ENCODE measurements at regions not wholly inside any gene's neighbourhood (a gene's known extent, or its start where the extent isn't known, plus 50 kb on each side); places are given as distances from the start of the nearest gene placed in this dataset.

DNA sequence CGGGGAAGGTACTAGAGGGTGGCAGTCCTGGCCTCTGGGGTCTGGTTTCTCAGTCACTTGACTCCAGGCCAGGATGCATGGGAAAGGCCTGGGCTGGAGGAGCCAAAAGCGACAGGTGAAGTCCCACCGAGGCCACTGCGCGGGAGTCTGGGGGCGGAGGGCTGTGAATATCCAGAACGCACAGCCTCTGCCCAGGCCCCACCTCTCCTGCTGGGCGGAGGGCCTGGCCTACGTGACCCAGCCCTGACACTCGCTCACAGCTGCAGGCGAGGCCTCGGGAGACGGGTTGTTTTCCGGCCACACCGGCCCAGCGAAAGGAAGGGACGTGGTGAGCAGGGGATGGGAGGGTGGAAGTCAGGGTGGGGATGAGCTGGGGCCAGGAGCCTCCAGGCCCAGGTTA, 91.2 kb downstream of the RFLNA start:
- TF ChIP-seq, protein P1, sequence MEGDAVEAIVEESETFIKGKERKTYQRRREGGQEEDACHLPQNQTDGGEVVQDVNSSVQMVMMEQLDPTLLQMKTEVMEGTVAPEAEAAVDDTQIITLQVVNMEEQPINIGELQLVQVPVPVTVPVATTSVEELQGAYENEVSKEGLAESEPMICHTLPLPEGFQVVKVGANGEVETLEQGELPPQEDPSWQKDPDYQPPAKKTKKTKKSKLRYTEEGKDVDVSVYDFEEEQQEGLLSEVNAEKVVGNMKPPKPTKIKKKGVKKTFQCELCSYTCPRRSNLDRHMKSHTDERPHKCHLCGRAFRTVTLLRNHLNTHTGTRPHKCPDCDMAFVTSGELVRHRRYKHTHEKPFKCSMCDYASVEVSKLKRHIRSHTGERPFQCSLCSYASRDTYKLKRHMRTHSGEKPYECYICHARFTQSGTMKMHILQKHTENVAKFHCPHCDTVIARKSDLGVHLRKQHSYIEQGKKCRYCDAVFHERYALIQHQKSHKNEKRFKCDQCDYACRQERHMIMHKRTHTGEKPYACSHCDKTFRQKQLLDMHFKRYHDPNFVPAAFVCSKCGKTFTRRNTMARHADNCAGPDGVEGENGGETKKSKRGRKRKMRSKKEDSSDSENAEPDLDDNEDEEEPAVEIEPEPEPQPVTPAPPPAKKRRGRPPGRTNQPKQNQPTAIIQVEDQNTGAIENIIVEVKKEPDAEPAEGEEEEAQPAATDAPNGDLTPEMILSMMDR (conservative IDR thresholded peaks at IDR 0.05; ENCODE audit: low read length): no peak
- TF ChIP-seq EZH2phosphoT487 (IDR thresholded peaks at IDR 0.05; ENCODE audit: borderline replicate concordance, low read depth, low read length): no peak

Data from OCI-LY7 (cell line).